Kidney glomerular epithelial cell (primary cell): ENCODE measurements at regions not wholly inside any gene's neighbourhood (a gene's known extent, or its start where the extent isn't known, plus 50 kb on each side); places are given as distances from the start of the nearest gene placed in this dataset.
"Not testable (repeated sequence)": the region's sequence is repeated elsewhere in the genome, so short reads cannot be mapped to it uniquely, and the experiment has no call there.

Experiments used
- DNase-seq: peaks from one replicate; lab custom pipeline; 2025; lab: John Stamatoyannopoulos, UW

DNA sequence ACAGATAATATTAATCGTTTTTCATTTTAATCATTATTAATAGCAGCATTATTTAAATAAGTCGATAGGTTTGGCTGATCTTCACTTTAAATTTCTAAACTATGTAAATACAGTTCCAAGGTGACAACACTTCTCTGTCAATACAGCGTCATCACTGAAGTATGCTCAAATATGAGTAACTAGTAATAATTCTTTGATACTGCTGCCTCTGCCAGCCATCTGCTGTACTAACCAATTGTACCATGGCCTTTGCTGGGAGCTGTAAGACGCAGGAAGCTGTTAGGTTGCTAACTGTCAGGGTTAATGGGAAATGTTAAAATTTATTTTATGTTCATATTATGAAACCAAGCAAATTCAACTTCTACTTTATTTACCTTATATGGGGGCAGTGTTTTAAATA, 1650.5 kb upstream of the LRRTM3 start:
- DNase-seq, result no peak

DNA sequence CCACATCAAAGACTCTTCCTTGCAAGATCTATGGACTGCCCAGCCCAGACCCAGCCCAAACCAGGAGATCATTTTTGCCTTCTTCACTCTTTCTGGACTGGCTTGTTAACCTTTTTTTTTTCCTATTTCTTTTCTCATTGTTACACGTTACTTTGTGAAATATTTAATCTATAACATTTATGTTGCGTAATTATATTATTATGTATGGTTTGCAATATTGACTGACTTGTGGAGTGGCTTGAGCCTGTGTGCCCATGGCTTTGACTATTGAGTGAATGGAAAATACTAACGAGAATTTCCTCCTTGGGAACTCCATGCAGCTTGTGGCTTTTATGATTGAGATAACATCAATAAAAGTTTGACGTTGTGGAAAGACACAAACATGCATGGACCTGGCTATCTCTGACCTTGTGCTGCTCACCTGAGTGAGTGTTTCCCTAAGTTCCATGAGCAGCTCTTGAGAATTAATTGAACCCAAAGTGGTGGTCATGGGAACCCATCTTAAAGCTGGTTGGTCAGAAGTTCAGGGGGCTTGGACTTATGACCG, 1641.3 kb upstream of the LRRTM3 start:
- DNase-seq, result no peak

DNA sequence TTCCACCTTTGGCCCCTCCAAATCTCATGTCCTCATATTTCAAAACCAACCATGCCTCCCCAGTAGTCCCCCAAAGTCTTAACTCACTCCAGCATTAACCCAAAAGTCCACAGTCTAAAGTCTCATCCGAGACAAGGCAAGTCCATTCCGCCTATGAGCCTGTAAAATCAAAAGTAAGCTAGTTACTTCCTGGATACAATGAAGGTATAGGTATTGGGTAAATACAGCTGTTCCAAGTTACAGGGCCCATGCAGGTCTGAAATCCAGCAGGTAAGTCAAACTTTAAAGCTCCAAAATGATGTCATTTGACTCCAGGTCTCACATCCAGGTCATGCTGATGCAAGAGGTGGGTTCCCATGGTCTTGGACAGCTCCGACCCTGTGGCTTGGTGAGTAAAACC, 1640.1 kb upstream of the LRRTM3 start:
- not testable (repeated sequence) for DNase-seq

DNA sequence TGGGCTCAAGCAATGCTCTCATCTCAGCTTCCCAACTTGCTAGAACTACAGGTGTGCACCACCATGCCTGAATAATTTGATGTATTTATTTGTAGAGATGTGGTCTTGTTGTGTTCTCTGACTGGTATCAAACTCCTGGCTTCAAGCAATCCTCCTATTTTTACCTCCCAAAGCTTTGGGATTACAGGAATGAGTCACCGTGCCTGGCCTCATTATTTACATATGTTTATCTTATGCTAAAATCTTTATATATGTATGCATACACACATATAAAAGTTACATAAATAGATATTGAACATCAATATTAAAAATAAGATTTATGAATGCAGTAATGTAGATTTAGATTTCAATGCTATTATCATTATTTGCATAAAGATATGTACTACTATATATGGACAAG, 1634.5 kb upstream of the LRRTM3 start:
- DNase-seq, result no peak

DNA sequence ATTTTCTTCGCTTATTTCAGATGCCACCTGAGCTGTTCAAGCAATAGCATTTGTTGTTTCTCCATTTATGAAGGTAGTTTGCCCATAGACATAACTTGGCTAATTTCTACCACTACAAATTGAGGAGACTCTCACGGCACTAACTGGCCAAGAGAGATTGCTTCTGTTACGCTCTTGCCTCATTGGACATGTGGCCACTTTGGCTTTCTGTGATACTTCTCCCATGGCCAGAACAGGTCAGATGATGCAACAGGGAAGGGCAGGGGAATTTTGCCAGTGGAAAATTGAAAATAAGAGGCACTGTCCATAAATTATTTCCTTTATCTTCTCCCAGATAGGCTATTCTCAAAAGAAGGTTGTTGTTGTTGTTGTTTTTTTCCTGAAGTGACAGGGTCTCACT, 1633.3 kb upstream of the LRRTM3 start:
- DNase-seq, result no peak

DNA sequence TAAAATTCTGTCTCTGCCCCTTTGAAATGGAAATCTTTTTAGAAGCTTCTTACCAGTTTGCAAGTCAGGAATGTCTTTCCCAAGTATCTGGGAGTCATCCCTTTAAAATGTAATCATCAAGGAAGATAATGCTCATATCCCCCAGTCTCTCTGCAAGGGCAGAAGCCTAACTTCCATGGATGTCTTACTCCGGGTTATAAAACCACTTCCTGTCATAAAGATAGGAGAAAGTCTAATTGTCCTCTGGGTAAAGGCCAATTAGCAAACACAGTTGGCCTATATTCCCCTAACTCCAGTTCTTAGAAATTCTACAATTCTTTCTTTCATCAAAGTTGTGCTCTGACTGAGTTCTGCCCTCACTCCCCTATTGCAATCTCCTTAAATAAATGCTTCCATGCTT, 1631.5 kb upstream of the LRRTM3 start:
- DNase-seq, result no peak

DNA sequence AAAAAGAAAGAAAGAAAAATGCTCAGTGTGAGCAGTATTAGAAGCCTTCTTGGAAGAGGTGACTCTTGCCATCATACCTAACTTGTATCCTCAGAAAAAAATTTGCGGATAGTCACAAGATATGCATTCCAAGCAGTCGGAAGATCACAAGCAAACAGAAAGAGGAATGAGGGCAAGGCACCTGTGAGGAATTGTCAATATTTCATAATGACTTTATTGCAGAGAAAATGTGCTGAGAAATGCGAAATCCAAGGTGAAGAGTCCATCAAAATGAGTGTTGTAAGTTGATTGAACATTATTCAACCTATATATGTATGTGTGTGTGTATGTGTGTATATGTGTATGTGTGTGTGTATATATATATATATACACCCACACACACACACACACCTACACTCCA, 1624.7 kb upstream of the LRRTM3 start:
- no peak for DNase-seq

DNA sequence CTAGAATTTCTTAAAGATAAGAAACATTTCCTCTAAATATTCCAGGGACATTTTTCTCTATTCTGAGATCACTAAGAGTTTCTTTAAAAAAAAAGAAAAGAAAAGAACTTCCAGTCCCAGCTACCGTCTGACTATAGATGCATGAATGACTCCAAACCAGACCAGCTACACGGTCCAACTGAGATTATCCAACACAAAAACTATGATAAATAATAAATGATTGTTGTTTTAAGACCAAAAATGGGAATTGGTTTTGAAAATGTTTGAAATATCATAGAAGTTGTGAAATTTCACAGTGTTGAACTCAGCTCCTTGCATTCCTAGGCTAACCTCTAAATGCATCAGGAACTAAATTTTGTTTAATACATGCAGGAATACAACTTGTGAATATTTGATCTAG, 1619.6 kb upstream of the LRRTM3 start:
- peak; percentile 24 for DNase-seq

DNA sequence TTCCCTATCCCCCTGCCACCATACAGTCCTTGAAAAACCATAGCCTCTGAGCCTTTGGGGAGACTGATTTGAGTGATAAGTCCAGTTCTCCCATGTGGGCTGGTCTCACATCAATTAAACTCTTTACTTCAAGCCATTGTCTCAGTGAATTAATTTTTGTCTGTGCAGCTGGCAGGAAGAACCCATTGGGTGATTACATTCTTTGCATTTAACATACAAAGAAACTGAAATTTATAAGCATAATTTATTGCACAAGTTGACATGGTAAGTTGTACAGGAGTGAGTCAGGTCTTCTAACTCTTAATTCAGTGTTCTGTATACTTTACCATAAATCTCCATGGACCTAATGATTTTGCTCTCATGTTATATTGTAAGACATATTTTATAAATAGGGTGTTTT, 1613.0 kb upstream of the LRRTM3 start:
- no peak for DNase-seq

DNA sequence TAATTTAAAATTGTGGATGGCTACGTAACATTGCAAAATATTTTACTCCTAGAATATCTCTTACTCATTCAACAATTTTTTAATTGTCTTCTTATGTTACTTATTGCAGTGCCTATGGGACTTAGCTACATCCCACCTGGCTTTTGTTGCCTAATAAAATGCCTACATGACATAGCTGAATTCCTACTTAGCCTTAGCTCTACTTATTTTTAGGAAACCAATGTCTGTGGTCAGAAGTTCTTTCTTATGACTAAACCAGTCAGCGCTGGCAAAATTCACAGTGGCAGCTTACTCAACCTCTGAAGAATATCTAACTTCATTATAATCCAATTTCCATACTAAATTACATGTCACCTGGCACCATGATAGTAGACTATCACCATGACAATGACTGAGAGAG, 1612.4 kb upstream of the LRRTM3 start:
- no peak for DNase-seq

DNA sequence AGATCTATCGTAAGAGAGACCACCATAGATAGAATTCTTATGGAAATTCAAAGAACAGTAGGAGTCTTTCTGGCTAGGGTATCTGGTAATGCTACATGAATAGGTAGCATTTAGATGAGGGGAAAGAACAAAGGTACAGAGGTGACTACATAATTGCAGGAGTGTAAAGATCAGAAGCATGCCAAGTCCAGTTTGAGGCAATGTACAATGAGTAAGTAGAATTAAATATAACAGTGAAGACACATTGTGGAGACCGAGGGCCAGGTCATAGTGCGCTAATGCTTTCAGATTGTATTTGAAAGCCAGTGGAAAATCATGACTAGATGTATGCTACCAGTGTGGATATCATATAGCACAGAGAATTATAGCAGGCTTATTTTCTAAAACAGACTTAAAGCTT, 1611.6 kb upstream of the LRRTM3 start:
- no peak for DNase-seq

DNA sequence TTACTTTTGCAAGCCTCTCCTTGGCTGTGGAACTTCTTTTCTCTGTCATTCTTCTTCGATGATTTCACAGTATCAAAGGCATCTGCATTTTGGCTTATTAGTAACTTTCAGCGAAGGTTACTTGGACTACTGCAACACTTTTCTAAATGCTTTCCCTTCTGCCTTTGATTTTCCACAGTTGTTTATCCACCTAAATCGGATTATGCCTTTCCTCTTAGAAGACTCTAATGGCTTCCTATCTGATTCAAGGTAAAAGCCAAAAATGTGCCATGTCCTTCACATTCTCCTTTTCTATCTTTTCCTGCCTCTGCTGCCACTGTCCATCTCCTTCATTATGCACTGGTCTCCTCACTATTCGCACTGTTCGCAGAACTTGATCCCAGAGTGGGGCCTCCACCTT, 1606.3 kb upstream of the LRRTM3 start:
- no peak for DNase-seq

DNA sequence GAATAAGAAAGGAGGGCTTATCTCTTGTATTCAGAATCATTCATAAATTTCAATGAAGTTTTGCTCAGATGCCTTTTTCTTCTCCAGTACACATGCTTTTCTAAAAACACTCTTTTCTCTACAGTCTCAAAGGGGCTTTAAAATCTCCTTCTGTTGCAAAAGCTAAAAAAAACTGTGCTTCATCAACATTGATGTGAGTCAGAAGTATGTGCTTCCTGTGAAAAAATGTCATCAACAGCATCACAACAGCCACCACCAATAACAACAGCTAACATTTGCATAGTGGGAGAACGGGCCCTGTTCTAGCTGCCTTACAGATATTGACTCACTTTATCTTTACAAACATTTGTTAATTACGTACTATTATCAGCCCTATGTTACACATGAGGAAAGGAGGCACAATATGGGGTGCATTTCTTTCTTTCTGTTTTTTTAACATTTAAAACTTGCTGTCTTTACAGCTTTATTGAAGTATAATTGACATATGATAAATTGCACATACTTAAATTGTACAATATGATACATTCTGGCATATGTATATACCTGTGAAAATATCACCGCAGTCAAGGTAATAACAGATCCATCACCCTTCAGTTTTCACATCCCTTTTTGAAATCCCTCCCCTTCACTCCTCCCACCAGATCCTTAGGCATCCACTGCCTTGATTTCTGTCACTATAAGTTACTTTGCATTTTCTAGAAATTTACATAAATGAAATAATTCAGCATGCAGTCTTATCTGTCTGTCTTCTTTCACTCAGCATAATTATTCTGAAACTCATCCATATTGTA, 1605.4 kb upstream of the LRRTM3 start:
- no peak for DNase-seq

DNA sequence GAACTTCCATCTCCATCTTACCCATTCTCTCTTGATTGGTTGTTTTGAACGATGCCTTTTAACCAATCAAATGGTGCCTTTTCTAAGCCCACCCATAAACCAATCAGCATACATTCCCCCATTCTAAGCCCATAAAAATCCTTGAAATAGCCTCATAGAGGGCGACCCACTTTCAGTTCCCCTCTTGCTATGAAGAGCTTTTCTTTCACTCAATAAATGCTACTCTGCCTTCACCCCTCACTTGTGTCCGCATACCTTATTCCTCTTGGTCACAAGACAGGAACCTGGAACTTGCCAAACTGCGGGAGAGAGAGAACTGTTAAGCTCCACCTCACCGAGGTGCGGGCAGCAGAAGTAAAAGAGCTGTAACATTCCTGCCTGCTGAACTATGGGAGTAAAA, 1602.0 kb upstream of the LRRTM3 start:
- no peak for DNase-seq

DNA sequence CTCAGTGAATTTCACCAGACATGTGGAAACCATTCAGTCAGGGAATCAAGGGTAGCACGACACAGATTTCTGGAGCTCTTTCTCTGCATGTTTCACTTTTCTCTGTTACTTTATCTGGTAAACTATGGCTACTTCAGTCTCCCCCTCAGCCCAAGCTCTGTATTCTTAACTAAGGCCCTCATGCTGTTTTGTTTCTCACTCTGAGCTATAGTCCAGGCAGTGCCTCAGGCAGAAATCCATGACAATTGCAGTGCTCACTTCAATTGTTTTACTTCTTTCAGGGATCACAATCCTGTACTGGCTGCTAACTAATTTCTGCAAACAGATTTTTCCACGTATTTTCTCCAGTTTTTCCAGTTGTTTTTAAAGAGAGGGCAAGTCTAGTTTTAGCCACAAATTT, 1599.9 kb upstream of the LRRTM3 start:
- DNase-seq, result no peak

DNA sequence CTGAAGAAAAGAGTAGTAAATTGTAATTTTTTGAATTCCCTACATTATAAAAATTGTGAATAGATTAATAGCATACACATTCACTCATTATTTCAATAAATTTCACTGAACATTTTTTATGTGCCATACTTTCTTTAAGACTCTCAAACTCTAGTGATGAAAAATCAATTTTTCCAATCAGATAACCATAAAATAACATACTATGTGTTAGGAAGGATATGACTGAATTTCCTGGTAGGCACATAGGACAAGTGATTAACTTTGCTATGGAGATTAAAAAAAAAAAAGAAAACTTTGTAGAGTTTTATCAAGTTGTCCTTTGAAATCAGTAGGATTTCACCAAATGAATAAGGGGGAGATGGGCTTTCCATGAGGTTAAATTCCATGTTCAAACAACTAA, 1597.3 kb upstream of the LRRTM3 start:
- DNase-seq, result no peak

DNA sequence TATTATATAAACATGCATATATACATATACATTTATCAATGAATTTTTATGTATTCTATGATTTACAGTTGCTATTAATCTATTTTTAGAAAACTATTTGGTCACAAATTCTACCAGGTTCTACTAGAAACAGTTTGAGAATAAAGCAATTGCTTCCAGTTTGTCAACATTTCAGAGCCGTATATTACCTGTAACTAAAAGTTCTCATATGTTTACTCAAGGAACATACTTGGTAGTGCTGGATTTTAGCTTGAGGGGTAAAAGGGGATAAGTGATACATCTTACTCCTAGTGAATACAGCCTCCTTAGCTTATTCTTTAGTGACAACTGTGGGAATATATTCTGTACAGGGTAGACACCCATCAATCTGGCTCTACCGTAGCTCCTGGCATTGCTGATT, 1590.5 kb upstream of the LRRTM3 start:
- DNase-seq, result no peak

DNA sequence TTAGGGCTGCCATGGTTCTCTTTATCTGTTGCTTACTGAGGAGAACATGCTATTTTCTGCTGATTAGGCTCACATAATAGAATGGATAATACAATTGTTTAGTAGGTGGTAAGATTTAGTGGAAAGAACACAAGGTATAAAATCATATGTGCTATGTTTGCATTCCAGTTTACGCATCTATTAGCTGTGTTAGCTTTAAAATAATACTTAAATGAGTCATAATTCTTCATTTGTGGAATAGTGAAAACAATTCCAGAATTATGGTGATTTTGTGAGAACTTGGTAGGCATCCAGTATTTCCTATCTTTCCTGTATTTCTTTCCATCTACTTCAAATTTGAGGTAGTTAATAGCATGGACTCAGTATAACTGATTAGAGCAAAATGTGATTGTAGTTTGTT, 1585.5 kb upstream of the LRRTM3 start:
- DNase-seq, result no peak

DNA sequence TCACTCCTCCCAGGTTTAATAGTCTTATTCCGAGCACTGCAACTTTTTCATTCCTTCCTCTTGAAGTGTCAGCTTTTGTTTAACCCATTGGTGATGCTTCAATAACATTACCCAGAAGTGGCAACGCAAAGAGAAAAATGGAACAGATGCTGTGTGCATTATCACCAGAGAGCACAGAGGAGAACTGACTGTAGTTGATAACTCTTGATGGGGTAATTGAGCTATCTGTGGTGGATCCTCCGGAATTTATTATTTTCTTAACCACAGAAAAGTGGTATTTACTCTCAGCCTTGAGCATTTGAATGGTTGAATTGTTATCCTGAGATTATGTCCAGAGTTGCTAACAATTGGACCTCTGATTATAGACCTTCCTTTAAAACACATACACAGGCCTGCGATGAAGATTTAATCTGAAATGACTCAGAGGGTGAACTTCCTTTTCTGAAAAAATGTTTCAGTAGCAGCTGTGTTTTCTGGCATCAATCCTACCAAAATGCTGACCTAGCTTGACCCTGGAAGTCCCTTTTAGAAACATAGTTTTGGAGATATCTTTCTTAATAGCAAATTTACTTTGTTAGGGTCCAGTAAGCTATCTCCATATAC, 1584.4 kb upstream of the LRRTM3 start:
- DNase-seq, result no peak

DNA sequence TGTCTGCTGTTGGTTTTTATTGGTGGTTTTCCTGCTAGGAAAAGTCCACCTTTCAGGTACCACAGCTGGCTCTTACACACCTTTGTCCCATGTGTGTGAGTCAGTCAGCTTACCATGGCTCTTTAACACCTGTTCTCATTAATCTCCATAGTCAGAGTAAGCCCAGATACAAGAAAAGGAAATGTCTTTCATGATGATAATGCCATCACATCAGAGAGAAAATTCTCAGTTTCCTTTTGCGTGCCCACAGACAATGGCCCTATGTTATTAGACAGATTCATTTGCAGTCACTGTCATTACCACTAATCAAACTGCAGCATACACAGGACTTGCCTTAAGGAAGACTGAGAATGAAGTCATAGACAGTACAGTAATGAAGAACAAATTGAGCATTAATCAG, 1583.6 kb upstream of the LRRTM3 start:
- no peak for DNase-seq

DNA sequence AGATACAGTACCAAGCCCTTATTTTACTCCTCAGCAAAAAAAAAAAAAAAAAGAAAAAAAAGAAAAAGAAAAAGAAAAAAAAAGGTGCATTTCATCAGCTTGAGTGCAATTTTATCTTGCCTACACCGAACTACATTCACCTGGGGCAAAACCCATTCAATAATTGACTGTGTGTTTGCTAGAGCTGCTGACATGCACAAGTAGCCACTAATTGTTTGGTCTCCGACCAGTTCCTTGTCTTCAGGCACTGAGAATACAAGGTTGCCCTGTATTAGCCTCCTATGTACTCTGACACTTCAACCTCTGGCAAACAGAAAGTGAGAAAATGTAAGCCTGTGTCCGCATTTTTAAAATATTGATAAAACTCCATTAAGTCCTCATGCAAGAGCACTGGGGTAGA, 1579.4 kb upstream of the LRRTM3 start:
- no peak for DNase-seq

DNA sequence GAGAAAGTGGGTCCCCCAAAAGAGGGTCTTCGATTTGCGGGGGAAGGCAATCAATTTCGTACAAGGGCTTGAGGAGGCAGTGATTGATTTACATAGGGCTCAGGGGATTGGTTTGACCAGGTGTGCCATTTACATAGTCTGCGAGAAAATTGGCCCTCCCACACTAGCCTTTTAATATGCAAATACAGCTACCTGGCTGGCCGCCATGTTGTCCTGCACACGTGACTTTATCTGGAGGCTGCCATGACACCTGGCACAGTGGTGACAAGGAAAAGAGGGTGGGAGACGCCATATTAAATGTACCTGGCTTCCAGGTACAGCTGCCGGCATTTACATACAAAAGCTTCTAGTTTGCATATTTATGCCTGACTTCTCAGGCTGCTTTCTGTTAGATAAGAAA, 1577.2 kb upstream of the LRRTM3 start:
- no peak for DNase-seq

DNA sequence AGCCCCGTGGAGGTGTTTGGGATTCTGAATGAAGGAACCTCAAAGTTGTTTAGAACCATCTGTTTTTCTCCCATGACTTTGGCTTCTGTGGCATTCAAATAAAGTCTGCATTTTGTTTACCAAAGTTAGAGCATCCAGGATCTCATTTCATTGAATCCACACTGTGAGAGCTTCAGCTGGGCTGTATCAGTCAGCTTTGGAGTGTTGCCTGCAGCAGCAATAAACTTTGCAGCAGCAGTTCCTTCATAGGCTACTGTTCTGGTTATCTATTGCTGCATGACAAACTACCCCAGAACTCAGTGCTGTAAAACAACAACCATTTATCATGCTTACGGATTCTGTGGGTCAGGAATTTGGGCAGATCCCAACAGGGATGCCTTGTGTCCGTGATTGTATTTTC, 1575.2 kb upstream of the LRRTM3 start:
- DNase-seq, result no peak

DNA sequence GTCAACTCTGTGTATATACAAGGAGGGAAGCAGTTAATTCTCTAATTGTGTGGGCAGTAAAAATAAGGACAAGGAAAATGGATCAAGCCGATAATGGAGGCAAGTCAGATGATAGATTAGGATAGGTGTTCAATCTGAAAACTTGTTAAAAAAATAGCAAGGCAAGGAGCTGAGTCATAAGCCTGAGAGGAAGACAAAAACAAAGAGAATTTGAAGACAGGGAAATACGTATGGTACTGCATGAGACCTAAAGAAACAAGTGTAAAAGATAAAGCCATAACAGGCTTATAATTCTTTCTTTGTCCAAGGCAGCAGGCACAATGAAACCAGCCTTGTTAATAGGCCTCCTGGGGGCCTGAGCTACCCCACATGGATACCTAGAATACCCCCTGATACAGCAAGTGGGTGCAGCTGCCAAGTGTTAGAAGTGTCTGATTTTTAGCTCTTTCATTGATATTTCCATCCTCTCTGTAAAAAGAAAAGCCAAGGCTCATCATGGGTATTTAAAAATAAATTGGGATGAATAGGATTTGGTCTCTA, 1570.6 kb upstream of the LRRTM3 start:
- DNase-seq, result no peak
